ENCODE measurements at regions not wholly inside any gene's neighbourhood (a gene's known extent, or its start where the extent isn't known, plus 50 kb on each side); places are given as distances from the start of the nearest gene placed in this dataset.

GRCh38 chr3:61449327-61450040 lies 111.9 kb upstream of the PTPRG start:
- no peak for TF ChIP-seq CHD2 (IDR thresholded peaks at IDR 0.05; ENCODE audit: low read length, partially characterized antibody)
- TF ChIP-seq USF2 (IDR thresholded peaks at IDR 0.05; ENCODE audit: borderline replicate concordance, low read depth, low read length) = no peak
- TF ChIP-seq CTCF (IDR thresholded peaks at IDR 0.05) = no peak
- no peak for TF ChIP-seq EZH2phosphoT487 (IDR thresholded peaks at IDR 0.05; ENCODE audit: borderline replicate concordance, low read depth)
- TF ChIP-seq POLR2AphosphoS5 (IDR thresholded peaks at IDR 0.05; ENCODE audit: low read depth, low read length) = no peak
- no peak for TF ChIP-seq TCF12 (IDR thresholded peaks at IDR 0.05)
- no peak for TF ChIP-seq GABPA (IDR thresholded peaks at IDR 0.05; ENCODE audit: low read depth)
- no peak for TF ChIP-seq ELF1 (IDR thresholded peaks at IDR 0.05)
- TF ChIP-seq EP300 (IDR thresholded peaks at IDR 0.05; ENCODE audit: borderline replicate concordance in 1 of 2, low read depth in 1 of 2, low read length in 1 of 2) = no peak
- TF ChIP-seq SIN3A (IDR thresholded peaks at IDR 0.05; ENCODE audit: borderline replicate concordance, low read depth, low read length) = no peak
